ENCODE measurements at regions not wholly inside any gene's neighbourhood (a gene's known extent, or its start where the extent isn't known, plus 50 kb on each side); places are given as distances from the start of the nearest gene placed in this dataset.
A peak's percentile ranks its signal among the peaks of the same experiment; 100 is the strongest.

GRCh38 chr12:92649511-92650227 lies 53.1 kb upstream of the PLEKHG7 start:
- peak; percentile 41 to 76 (median 56) for TF ChIP-seq CTCF (IDR thresholded peaks at IDR 0.05)
- no peak for TF ChIP-seq POLR2A (IDR thresholded peaks at IDR 0.05)
- no peak for TF ChIP-seq POLR2AphosphoS5 (IDR thresholded peaks at IDR 0.05)
